Neural progenitor cell (in vitro differentiated cells): ENCODE measurements at regions not wholly inside any gene's neighbourhood (a gene's known extent, or its start where the extent isn't known, plus 50 kb on each side); places are given as distances from the start of the nearest gene placed in this dataset.

Experiments used
- DNase-seq: peaks from one replicate; pipeline ENCODE4 v3.0.0-alpha.2; 2016; ENCODE audit warnings: low spot score
- H2AFZ ChIP-seq: fragments of 200-600 bp; sonication (generic); replicated peaks from 2 replicates; pipeline ENCODE4 v1.6.1; 2016; ENCODE audit warnings: antibody characterized with exemption
- H3F3A ChIP-seq: fragments of 200-600 bp; sonication (generic); 2 replicates; pipeline ENCODE4 v1.6.1; 2016; ENCODE audit warnings: antibody characterized with exemption, low read depth
- H3K27ac ChIP-seq: fragments of 200-600 bp; sonication (generic); 2 replicates; pipeline ENCODE4 v1.5.1; 2016; ENCODE audit warnings: mild to moderate bottlenecking
- H3K27me3 ChIP-seq: fragments of 200-600 bp; sonication (generic); 2 replicates; pipeline ENCODE4 v1.6.1; 2016; ENCODE audit warnings: mild to moderate bottlenecking, moderate library complexity
- H3K36me3 ChIP-seq: fragments of 200-600 bp; sonication (generic); 2 replicates; pipeline ENCODE4 v1.5.1; 2016
- H3K4me1 ChIP-seq: fragments of 200-600 bp; sonication (generic); 2 replicates; pipeline ENCODE4 v1.6.1; 2016; ENCODE audit warnings: mixed run types
- H3K4me2 ChIP-seq: fragments of 200-600 bp; sonication (generic); 2 replicates; pipeline ENCODE4 v1.6.1; 2016
- H3K4me3 ChIP-seq: fragments of 200-600 bp; sonication (generic); 2 replicates; pipeline ENCODE4 v1.5.1; 2016
- H3K79me2 ChIP-seq: fragments of 200-600 bp; sonication (generic); 2 replicates; pipeline ENCODE4 v1.6.1; 2016; ENCODE audit warnings: low read depth
- H3K9ac ChIP-seq: fragments of 200-600 bp; sonication (generic); 2 replicates; pipeline ENCODE4 v1.6.1; 2016
- H3K9me3 ChIP-seq: fragments of 200-600 bp; sonication (generic); 2 replicates; pipeline ENCODE4 v1.5.1; 2016; ENCODE audit warnings: low read depth
- H4K20me1 ChIP-seq: fragments of 200-600 bp; sonication (generic); 2 replicates; pipeline ENCODE4 v1.6.1; 2016; ENCODE audit warnings: low read depth
- H3K27ac Mint-ChIP-seq: 3 replicates; pipeline ENCODE4 v1.8.0; 2021; ENCODE audit warnings: mixed read lengths
- H3K27me3 Mint-ChIP-seq: 2 replicates; pipeline ENCODE4 v1.8.0; 2022; ENCODE audit warnings: low read depth, mild to moderate bottlenecking, inconsistent platforms, moderate library complexity, mixed read lengths; ENCODE audit not compliant: insufficient read depth
- H3K36me3 Mint-ChIP-seq: 3 replicates; pipeline ENCODE4 v1.8.0; 2021; ENCODE audit warnings: mixed read lengths
- H3K4me1 Mint-ChIP-seq: 3 replicates; pipeline ENCODE4 v1.8.0; 2021; ENCODE audit warnings: mixed read lengths
- H3K4me3 Mint-ChIP-seq: 3 replicates; pipeline ENCODE4 v1.8.0; 2021; ENCODE audit warnings: mild to moderate bottlenecking, moderate library complexity, mixed read lengths
- H3K9me3 Mint-ChIP-seq: 3 replicates; pipeline ENCODE4 v1.8.0; 2020; ENCODE audit warnings: mixed read lengths
- EZH2 ChIP-seq: fragments of 200-600 bp; sonication (generic); IDR thresholded peaks from 2 replicates; pipeline ENCODE4 v1.6.1; 2017; ENCODE audit warnings: antibody characterized with exemption, mild to moderate bottlenecking, moderate library complexity
- EZH2phosphoT487 ChIP-seq: fragments of 200-600 bp; sonication (generic); IDR thresholded peaks from 2 replicates; pipeline ENCODE4 v1.6.1; 2017; ENCODE audit warnings: antibody characterized with exemption
- TF ChIP-seq, protein P1 (sequence below): fragments of 200-600 bp; sonication (generic); IDR thresholded peaks from 2 replicates; pipeline ENCODE4 v1.5.1; 2017; ENCODE audit warnings: antibody characterized with exemption, mild to moderate bottlenecking

DNA sequence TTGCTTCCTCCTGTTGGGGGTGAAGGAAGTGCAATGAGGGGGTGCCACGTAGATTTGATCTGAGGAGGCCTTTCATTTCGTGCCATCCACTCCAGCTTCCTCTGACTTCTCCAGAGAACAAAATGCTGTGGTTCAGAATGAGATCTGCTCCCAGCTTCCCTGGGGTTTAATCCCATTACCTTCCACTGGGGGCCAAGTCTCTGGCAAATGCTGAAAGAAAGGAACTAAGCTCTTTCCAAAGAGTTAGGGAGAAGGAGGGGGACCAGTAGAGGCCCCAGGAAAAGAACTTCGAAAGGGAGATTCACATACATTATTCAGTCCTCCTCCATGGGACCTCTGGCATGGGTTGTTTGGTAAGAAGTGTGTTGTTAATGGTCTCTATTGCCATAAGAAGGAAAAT is 727.0 kb downstream of the TYW1 start:
- no peaks in the 10 kb centered on the region for H3K36me3 ChIP-seq
- H3K27ac Mint-ChIP-seq, result peak overlapping the region; percentile 76
- H2AFZ ChIP-seq, result no peak overlapping the region
- no peaks in the 10 kb centered on the region for H3K79me2 ChIP-seq
- peak overlapping the region; percentile 60 for H3K27ac ChIP-seq
- H3K36me3 Mint-ChIP-seq, result no peaks in the 10 kb centered on the region
- peak; percentile 33 for TF ChIP-seq EZH2phosphoT487
- no peak for TF ChIP-seq EZH2
- TF ChIP-seq, protein P1, sequence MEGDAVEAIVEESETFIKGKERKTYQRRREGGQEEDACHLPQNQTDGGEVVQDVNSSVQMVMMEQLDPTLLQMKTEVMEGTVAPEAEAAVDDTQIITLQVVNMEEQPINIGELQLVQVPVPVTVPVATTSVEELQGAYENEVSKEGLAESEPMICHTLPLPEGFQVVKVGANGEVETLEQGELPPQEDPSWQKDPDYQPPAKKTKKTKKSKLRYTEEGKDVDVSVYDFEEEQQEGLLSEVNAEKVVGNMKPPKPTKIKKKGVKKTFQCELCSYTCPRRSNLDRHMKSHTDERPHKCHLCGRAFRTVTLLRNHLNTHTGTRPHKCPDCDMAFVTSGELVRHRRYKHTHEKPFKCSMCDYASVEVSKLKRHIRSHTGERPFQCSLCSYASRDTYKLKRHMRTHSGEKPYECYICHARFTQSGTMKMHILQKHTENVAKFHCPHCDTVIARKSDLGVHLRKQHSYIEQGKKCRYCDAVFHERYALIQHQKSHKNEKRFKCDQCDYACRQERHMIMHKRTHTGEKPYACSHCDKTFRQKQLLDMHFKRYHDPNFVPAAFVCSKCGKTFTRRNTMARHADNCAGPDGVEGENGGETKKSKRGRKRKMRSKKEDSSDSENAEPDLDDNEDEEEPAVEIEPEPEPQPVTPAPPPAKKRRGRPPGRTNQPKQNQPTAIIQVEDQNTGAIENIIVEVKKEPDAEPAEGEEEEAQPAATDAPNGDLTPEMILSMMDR, result peak; percentile 31
- H3K27me3 ChIP-seq, result peaks cover 10% of the 10 kb centered on the region
- peaks cover 34% of the 10 kb centered on the region for H3F3A ChIP-seq
- peaks cover 34% of the 10 kb centered on the region for H3K4me1 Mint-ChIP-seq
- H3K4me1 ChIP-seq, result peaks cover 29% of the 10 kb centered on the region
- H4K20me1 ChIP-seq, result peaks cover 18% of the 10 kb centered on the region
- H3K9me3 ChIP-seq, result no peaks in the 10 kb centered on the region
- peak; percentile 73 for DNase-seq
- peaks cover 19% of the 10 kb centered on the region for H3K9me3 Mint-ChIP-seq
- peak overlapping the region; percentile 24 for H3K4me3 ChIP-seq
- H3K4me2 ChIP-seq, result peak overlapping the region; percentile 73
- H3K9ac ChIP-seq, result no peak overlapping the region
- peaks cover 22% of the 10 kb centered on the region for H3K27me3 Mint-ChIP-seq
- peak overlapping the region; percentile 38 for H3K4me3 Mint-ChIP-seq

DNA sequence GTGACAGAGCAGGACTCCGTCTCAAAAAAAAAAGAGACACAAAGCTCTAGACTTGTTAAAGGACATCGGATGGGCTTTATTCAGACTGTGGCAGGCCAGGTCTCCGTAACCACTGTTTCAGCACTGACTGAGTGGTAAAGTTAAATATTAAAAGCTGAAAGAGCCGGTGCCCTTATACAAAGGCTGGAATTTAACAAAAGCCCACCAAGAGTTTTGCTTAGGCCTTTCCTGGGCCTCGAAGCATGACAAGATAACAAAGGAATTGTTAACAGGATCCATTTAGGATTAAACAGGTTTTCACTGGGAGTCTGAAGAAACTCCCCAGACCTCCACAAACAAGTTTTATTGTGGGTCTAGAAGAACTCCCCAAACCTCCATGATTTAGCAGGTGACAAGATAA is 727.8 kb downstream of the TYW1 start:
- Mint-ChIP-seq H3K4me3 (no peak overlapping the region), H3K9me3 (peaks cover 19% of the 10 kb centered on the region), H3K27ac (no peak overlapping the region), H3K4me1 (peaks cover 37% of the 10 kb centered on the region), H3K27me3 (peaks cover 21% of the 10 kb centered on the region), H3K36me3 (no peaks in the 10 kb centered on the region)
- TF ChIP-seq, protein P1, result no peak
- peak; percentile 49 for TF ChIP-seq EZH2phosphoT487
- peaks cover 18% of the 10 kb centered on the region for H4K20me1 ChIP-seq
- H3K4me2 ChIP-seq, result peak overlapping the region; percentile 73
- no peaks in the 10 kb centered on the region for H3K36me3 ChIP-seq
- peak overlapping the region; percentile 24 for H3K4me3 ChIP-seq
- peak; percentile 77 for DNase-seq
- H3K4me1 ChIP-seq, result peaks cover 31% of the 10 kb centered on the region
- H2AFZ ChIP-seq, result no peak overlapping the region
- H3K27ac ChIP-seq, result peak overlapping the region; percentile 60
- no peak overlapping the region for H3K9ac ChIP-seq
- H3K79me2 ChIP-seq, result no peaks in the 10 kb centered on the region
- H3F3A ChIP-seq, result peaks cover 34% of the 10 kb centered on the region
- H3K27me3 ChIP-seq, result peaks cover 10% of the 10 kb centered on the region
- no peaks in the 10 kb centered on the region for H3K9me3 ChIP-seq

DNA sequence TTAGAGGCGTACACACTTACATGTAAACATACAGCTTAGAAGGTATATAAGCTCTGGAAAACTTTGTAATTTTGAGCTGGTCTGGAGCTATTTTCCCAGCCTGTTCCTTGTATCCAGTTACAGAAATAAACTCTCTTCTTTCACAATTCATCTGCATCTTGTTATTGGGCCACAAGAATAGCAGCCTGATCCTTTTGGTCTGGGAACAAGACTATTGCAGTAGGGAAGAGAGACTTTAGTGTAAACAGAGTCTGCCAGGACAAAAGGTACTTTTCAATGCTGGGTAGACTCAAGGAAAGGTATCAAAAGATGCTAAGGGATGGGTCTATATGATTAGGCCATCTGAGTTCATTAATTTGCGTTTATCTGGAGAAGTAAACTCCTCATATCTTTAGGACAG is 728.3 kb downstream of the TYW1 start:
- H3K79me2 ChIP-seq, result no peaks in the 10 kb centered on the region
- H3K9me3 Mint-ChIP-seq, result peaks cover 19% of the 10 kb centered on the region
- peaks cover 18% of the 10 kb centered on the region for H4K20me1 ChIP-seq
- H3K4me1 ChIP-seq, result peaks cover 36% of the 10 kb centered on the region
- no peak overlapping the region for H3K4me3 ChIP-seq
- peaks cover 21% of the 10 kb centered on the region for H3K27me3 Mint-ChIP-seq
- no peaks in the 10 kb centered on the region for H3K36me3 ChIP-seq
- H3K36me3 Mint-ChIP-seq, result no peaks in the 10 kb centered on the region
- peaks cover 34% of the 10 kb centered on the region for H3F3A ChIP-seq
- no peak overlapping the region for H3K9ac ChIP-seq
- H3K4me3 Mint-ChIP-seq, result no peak overlapping the region
- no peaks in the 10 kb centered on the region for H3K9me3 ChIP-seq
- H3K4me1 Mint-ChIP-seq, result peaks cover 40% of the 10 kb centered on the region
- H3K27ac Mint-ChIP-seq, result peak overlapping the region; percentile 66
- peaks cover 10% of the 10 kb centered on the region for H3K27me3 ChIP-seq
- TF ChIP-seq, protein P1, result no peak
- TF ChIP-seq EZH2 (no peak), EZH2phosphoT487 (no peak)
- DNase-seq, result no peak
- H3K27ac ChIP-seq, result no peak overlapping the region
- no peak overlapping the region for H2AFZ ChIP-seq
- peak overlapping the region; percentile 73 for H3K4me2 ChIP-seq
